GM19395 (cell line): ENCODE measurements at regions not wholly inside any gene's neighbourhood (a gene's known extent, or its start where the extent isn't known, plus 50 kb on each side); places are given as distances from the start of the nearest gene placed in this dataset.

Experiments
- ATAC-seq: cut with Tn5 transposase; IDR thresholded peaks from one replicate; pipeline ENCODE4 v1.9.1; 2021; ENCODE audit warnings: mild to moderate bottlenecking, moderate library complexity; ENCODE audit not compliant: unreplicated experiment

DNA sequence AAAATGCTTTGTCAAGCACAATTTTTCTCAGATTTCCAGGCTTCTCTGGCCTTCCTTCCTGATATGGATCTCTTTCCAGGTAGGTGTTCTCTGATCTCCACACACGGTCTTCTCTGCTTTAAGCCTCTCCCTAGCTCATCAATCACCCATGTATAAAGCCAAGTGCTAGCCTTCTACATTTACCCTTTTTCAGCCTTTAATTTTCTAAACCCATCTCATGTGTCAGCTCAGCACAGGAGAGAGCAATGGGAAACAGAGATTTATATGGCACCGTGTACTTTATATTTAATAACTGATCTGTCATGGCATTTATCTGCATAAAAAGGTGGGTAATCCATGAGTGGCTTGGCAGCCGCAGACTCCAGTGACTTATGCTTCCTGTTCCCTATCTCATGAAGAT lies 495.0 kb downstream of the RASEF start:
- no peak for ATAC-seq

DNA sequence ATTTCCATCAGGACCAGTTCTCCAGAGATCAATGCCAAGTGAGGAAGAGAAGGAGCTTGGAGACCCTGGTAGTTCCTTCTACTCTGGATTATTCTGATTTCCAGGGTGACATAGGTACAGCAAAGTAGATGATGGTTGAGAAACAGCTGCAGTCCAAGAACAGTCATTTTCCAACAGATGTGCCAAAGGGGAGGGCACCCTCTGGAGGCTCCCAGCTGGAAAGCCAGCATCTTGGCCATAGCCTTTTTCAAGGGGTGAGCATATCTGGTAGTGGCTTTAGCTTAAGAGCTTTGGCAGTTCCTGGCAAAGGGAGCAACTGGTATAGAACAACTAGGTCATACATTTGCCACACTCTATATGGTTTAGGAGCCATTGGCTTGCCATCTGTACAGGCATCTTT lies 492.7 kb downstream of the RASEF start:
- no peak for ATAC-seq

DNA sequence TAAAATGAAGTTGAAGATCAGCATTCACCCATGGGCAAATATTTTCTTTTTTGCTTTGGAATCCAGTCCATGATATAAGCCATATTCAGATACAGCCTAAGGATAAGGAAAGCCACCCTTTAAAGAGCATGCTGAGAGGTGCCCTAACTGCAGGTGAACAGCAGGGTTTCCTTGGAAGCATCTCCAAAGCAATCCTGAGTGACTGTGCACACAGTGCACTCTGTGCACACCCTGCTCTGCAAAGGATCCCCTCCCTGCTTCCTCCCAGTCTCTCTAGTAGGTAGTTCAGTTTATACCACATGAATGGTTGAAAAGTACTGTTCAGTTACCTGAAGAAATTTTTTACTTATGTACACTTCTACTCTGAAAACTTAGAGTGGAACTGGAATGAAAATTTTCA lies 491.4 kb downstream of the RASEF start:
- ATAC-seq, result no peak

DNA sequence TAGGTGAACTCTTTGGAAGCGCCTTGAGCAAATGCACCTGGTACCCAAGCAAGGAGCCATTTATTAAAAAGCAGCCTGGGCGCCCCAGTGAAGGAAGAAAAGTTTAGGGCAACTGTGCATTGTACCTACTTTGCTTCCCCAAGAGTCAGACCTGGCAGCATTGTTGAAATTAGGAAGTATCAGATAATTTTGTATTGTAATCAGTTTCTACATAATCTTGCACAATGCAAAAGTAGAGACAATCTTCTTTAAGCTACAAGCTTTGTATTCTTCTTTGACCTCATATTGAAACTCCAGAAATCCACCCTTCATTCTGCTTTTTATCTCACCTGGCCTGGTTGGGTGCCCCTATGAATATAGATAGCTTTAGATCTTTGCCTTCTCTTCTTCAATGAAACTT lies 490.8 kb downstream of the RASEF start:
- ATAC-seq, result no peak

DNA sequence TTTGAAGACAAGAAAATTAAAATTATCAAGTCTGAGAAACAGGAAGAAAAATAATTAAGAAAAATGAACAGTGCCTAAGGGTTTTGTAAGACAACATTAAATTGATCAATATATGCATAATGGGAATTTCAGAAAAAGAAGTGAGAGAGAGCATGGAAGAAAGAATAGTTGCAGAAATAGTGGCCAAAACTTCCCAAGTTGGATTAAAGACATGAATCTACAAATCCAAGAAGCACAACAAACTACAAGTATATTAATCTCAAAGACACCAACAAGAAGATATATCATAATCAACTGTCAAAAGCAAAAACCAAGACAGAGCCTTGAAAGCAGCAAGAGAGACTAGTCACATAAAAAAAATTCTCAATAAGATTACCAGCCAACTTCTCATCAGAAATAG lies 488.0 kb downstream of the RASEF start:
- ATAC-seq, result no peak

DNA sequence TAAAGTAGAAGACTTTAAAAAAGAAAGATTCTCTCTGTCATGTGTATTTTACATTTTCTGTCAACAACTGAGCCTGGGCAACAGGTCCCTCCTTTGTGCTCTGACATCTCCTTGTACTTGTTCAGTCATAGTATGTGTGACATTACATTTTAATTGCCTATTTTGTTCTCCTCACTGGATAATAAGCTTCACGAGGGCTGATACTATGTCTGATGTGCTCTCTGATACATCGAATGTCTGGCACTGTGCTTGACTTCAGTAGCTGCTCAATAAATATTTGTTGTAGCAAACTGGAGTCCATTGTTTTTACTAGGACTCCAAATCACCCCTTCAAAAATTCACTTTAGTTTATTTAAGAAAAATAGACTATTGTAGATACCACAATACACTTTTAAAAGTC lies 482.0 kb downstream of the RASEF start:
- no peak for ATAC-seq

DNA sequence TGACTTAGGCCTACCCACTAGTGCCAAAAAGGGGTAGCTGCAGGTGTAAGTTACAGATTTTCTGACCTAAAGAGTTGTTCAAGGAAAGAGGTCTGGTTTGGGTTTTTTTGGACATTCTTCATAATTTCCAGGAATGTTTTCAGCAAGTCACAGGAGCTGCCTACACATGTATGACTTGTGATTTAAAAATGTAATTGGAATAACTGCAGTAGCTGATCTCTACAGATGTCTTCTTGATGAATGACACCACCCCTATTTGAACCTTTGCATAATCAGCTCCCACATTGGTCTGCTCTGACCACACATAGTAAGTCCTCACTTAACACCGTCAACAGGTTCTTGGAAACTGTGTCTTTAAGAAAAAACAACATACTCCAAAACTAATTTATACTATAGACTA lies 481.4 kb downstream of the RASEF start:
- no peak for ATAC-seq

DNA sequence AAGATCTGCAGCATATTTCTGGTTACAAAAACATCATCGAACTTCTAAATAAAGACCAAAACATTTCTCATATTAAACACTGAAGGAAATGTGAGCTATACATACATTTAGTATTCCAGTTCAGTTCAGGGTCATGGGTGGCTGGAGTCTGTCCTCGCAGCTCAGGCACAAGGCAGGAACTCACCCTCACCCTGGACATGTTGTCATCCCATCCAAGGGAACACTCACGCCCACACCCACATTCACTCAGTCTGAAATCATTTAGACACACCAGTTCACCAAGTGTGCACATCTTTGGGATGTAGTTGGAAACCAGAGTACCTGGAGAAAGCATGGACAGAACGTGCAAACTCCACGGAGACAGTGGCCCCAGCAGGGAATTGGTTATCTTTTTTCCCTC lies 481.0 kb downstream of the RASEF start:
- no peak for ATAC-seq

DNA sequence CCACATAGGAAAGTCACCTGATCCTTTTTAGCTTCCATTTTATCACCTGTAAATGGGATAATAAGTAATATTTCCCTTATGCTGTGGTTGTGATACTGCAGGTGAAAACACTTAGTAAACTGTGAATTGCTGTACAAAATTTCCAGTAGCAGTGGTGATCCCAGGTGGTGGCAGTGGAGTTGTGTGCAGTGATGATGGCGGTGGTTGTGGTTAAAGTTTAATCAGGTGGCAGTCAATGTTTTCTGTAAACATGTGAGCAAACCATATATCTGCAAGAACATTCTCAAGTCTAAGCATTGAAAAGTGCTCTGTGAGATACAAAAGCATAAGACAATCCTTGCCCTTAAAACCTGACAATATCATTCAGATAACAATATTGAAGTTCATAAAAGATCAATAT lies 480.2 kb downstream of the RASEF start:
- no peak for ATAC-seq

DNA sequence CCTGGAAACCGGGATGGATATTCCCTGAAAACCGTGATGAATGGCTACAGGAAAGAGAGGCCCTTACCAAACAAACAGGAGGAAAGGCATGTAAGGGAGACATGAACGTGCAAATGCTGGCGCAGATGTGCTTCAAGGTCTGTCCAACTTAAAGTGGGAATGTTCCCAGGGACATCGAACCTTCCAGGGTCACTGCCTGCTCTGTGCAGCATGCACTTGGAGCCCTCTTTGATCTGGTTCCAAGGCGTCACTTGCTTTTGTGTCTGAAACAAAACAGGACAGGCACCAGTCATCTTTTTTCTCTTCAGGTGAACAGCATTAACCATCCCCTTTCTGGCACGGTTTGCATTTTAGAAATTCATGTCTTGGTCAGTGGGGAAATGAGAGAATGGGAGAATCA lies 479.4 kb downstream of the RASEF start:
- no peak for ATAC-seq

DNA sequence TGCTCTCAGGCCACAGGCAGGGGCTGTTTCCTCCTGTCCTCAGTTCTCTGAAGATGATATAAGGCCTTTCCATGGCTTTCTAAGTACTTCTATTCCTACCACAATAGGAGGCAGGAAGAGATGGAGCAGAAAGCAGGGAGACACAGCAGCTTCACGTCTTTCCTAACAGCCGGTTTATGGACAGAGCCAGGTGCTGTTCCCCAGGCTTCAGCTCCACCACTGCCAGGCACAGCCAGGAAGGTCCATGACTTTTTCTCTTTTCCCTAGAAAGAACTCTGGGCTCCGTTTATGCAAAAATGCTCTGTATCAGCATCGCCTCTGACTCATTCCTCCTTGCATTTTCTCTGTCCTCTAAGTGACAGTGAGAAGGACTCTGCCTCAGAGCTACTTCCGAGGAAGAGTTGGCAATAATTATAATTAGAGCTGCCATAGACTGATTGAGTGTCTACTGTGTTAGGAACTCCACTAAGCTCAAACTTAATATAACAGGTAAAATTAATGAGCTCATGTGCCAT lies 478.5 kb downstream of the RASEF start:
- no peak for ATAC-seq

DNA sequence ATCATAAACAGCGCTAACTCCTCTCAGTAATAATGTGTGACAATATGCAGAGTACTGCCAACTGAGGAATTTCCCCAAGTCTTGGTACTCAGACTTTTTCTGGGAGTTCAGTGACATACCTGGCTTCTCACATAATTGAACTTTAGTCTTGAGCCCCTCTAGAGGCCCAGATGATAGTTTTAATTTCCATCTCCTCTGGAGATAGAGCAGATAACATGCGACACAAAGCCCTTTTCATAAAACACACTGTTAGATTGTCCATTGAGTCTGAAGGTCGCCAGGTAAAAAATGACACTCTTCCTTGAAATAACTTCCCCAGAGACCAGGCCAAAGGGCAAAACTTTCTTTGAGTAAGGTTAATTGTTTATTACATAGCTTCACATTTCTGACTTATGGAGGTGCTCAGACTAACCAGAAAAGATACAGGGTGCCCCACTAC lies 476.0 kb downstream of the RASEF start:
- ATAC-seq, result no peak

DNA sequence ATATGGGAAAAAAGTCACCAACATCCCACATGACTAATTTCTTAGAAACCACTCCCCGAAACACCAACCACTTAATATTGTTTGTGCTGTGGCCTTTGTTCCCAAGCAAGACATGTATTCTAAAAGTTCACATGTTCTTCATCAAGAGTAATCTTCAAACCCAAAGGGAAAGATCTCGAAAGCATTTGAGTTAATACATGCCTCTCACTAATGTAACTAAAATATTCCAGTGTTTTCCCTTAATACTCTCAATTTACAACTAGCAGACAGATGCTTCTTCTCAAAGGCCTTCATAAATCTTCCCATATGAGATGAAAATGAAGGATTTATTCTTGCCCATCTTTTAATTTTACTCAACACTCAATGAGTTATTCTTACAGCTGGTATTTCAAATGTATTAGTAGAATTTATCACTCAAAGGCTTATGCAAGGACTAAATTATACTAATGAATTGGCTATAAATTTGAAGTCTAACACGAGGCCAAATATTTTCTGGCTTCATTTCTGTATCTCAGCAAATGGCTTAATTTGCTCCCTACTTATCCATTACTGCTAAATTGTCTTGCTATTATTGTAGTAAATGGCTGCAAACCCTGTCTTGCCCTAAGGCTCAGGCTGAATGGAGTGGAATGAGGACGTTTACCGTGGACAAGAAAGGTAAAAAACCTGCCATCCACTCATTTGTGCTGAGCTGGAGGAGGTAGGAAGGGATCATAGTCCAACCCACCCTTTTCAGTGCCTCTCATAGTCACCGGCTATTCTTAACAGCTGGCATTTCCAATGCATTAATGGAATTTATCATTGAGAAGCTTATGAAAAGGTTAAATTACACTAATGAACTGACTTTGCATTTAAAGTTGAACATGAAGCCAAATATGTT lies 474.4 kb downstream of the RASEF start:
- no peak for ATAC-seq

DNA sequence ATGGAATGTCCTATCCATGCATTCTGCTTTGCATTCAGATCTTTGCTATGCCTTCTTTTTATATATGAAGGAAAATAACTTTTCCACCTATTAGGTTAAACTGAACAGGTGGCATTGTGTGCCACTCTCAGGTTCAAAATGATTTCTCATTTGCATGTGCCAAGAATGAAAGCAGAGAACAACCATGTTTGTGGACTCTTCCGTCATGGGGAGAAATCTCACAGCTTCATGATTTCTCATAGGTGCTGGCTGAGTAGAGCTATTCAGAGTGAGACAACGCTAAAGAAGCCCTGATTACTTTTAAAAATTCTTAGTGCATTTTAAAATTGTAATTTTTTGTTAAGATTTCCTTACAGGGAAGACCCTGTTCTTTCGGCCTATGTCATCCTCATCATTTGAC lies 472.1 kb downstream of the RASEF start:
- no peak for ATAC-seq

DNA sequence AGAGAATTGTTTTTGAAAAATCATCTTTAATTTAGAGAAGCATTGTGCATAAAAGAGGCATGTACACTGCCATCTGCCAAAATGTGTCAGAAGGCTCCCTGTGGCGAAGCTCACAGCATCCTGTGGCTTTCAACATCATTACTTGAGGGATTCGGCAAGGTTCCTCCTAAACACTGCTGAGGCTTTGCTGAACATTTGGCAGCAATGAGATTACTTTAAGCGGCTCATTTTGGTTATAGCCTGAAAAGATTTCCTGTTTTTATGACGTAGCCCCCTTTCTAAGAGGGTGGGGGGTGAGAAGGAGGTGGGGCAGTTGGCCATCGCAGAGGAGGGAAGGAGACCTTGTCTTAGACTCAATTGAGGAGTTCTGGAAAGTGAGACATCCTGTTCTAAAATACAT lies 469.4 kb downstream of the RASEF start:
- ATAC-seq, result no peak

DNA sequence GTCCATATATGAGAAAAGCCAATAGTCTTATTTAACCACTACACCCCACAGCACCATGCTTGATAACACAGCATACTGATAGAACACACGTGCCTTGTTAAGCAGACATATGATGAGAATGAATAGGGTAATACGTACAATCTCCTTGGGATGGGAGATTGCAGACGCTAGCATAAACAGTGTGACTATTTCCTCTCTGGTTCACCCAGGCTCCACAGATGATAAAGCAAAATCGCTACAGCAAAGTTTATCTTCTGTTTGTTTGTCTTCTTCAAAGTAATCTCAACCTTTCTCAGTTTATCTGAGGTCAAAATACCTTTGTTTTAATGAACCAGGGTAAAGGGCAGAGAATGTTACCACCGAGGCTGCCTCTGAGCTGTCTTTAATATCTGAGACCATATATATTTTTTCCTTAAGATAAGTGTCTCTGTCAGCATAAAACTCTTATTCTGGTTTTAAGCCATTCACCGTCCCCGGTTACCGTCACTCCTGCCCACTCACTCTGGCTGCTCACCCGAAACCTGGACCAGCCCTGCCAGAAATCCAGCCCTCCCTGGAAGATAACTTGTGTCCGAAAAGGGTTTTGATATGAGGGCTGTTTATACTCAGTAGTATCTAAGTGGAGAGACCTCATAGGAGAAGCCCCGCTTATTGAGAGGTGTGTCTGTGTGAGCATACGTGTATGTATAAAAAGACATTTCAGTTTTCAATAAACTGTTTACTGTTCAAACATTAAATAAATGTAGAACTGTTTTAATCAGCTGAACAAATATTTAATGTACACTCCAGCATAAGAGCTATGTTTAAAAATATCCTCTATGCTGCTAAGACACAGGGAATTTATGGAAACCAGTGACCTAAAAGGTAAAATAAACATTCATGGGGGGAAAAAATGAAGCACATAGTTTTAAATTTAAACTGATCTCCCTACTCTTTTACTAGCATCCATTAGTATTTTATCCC lies 465.4 kb downstream of the RASEF start:
- no peak for ATAC-seq

DNA sequence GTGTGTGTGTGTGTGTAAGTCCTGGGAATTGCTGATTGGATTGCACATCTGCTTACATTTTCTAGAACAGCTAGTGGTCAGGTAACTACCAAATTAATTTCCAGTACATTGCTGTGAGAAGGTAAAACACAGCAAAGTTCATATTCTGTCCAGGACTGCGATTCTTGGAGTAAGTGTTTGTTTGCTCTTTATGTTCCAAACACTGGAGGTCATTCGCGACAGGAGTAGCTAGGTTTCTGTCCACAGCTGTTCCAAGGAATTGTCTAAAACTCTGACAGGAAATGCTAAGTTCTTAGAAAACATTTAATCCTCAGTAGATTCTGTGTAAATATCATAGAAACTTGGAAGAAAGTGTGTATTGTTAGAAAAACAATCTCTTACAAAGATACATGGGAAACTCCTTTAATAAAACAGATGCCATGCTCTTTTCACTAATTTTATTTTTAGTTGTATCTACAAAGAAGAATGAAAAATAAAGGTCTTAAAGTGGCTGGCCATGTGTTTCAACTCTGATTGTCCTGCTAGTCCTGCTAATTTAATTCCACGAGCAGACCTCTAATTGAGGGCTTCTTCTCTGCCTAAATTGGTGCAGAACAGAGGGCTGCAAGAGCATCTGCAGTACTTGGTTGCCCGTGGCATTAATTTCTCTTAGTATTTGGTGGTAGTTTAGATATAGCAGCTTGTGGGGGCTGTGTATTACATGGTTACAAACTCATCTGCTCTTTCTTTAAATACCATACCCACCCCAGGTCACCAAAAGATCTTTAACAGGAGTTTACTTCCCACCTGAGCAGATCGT lies 464.5 kb downstream of the RASEF start:
- ATAC-seq, result no peak

DNA sequence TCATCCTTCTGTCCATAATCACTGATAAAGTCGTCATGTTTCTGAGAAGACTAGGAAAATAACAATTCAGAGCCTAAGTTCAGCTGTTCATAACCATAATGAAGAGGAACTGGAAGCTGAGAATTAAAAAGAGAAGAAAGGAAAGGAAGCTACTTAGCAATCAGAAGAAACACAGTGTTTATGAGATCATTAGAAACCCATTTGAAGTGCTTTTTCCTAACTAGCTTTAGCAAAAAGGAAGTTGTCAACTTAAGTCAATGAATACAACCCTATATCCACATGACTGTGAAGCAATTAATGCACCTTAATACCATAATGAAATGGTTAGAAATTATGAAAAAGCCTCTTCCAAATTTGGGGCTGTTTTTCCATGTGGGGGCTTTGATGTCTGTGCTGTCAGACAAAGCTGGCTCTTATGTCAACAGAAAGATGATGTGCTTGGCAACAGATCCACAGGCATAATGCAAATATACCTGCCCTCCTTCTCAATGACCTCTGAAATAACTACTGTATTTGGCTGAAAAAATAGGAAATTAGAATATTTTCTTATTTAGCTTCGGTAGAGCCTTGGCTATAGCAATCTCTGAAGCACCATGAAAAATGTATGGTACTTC lies 463.5 kb downstream of the RASEF start:
- ATAC-seq, result no peak

DNA sequence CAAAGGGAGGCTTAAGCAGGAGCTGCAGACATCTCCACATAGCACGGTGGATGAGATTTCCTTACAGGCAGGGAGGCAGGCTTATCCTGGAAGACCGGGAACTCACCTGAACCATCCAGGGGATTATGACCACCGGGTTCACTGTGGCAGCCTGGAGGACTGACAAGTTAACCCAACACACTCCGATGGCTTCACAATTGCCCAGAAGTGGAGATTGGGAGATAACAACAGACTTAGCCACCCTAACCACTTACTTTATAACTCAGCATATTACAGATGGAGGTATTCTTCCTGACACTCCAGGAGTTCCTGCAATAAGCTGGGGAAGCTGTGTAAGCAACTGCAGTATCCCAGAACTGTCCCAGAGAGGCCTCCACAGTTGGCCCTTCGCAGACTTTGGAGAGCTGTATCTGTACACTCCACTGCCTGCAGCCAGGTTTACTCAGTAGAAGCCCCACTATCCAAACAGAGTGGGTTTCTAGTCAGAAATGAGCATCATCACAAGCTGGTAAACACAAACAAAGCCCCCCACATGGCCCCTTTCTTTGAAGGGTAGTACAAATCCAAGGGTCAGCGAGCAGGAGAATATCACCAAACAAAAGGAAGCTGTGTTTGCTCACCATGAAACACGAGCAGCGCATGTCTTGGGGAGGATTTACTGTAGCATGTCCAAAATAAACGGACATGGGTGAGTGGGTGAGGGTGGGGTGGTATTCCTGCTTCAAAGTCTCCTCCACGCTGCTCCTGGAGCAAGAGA lies 462.2 kb downstream of the RASEF start:
- no peak for ATAC-seq

DNA sequence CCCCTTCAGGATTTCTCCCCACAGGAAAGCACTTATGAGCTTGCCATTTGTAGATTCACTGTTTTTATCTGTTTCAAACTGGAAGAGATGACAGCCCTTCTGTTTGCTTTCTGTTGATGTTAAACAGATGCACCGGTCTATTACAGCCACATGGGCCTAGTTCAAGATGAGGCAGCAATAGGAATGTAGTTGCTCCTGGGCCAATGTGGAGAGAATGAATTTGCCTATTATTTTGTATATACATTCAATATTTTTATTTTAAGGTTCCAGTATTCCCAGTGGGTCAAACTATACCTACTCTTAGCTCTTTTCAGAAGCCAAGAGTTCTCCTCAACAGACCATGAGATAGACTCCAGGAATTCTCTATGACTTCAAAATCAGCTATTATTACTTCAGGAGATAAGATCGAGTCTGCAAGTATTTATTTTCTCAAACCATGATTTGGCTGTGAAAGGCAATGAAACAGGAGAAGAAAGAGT lies 461.6 kb downstream of the RASEF start:
- ATAC-seq, result no peak
